Neural cell (in vitro differentiated cells): ENCODE measurements at regions not wholly inside any gene's neighbourhood (a gene's known extent, or its start where the extent isn't known, plus 50 kb on each side); places are given as distances from the start of the nearest gene placed in this dataset.

Experiments used
- H2AFZ ChIP-seq: fragments of 200-600, 300-800 bp; sonication (generic), shearing (Covaris generic); 2 replicates; pipeline ENCODE4 v1.6.0; 2014; ENCODE audit warnings: low read depth, mild to moderate bottlenecking, antibody characterized with exemption, low read length, moderate library complexity
- H3F3A ChIP-seq: fragments of 200-600 bp; shearing (Covaris generic); 2 replicates; pipeline ENCODE4 v1.6.1; 2016; ENCODE audit warnings: mild to moderate bottlenecking, moderate library complexity, mixed read lengths, antibody characterized with exemption, low read length; ENCODE audit not compliant: insufficient read depth, poor library complexity, severe bottlenecking
- H3K27ac ChIP-seq: fragments of 200-600, 300-800 bp; sonication (generic), shearing (Covaris generic); 2 replicates; pipeline ENCODE4 v1.5.1; 2014; ENCODE audit warnings: mild to moderate bottlenecking, low read length, moderate library complexity
- H3K27me3 ChIP-seq: fragments of 300-800, 200-600 bp; sonication (generic), shearing (Covaris generic); 2 replicates; pipeline ENCODE4 v1.6.0; 2014; ENCODE audit warnings: mild to moderate bottlenecking, low read depth, low read length, moderate library complexity; ENCODE audit not compliant: insufficient read depth
- H3K36me3 ChIP-seq: fragments of 300-800, 200-600 bp; sonication (generic), shearing (Covaris generic); 2 replicates; pipeline ENCODE4 v1.5.1; 2014; ENCODE audit warnings: mild to moderate bottlenecking, antibody characterized with exemption, low read length, moderate library complexity; ENCODE audit not compliant: insufficient read depth
- H3K4me2 ChIP-seq: fragments of 300-800, 200-600 bp; sonication (generic), shearing (Covaris generic); 2 replicates; pipeline ENCODE4 v1.6.0; 2014; ENCODE audit warnings: mild to moderate bottlenecking, low read length
- H3K4me3 ChIP-seq: fragments of 300-800, 200-600 bp; sonication (generic), shearing (Covaris generic); 2 replicates; pipeline ENCODE4 v1.5.1; 2014; ENCODE audit warnings: mild to moderate bottlenecking, low read length, moderate library complexity
- H3K79me2 ChIP-seq: fragments of 200-600 bp; shearing (Covaris generic); replicated peaks from 2 replicates; pipeline ENCODE4 v1.6.0; 2014; ENCODE audit warnings: mild to moderate bottlenecking, low read length, moderate library complexity; ENCODE audit not compliant: insufficient read depth
- H3K9ac ChIP-seq: fragments of 300-800, 200-600 bp; sonication (generic), shearing (Covaris generic); 2 replicates; pipeline ENCODE4 v1.6.1; 2016; ENCODE audit warnings: mild to moderate bottlenecking, low read length, mixed read lengths
- H3K9me2 ChIP-seq: fragments of 200-600 bp; shearing (Covaris generic); 2 replicates; pipeline ENCODE4 v1.6.1; 2016; ENCODE audit warnings: mild to moderate bottlenecking, low read length, mixed read lengths; ENCODE audit not compliant: insufficient read depth
- H3K9me3 ChIP-seq: fragments of 200-600, 300-800 bp; sonication (generic), shearing (Covaris generic); 2 replicates; pipeline ENCODE4 v1.6.1; 2016; ENCODE audit warnings: mild to moderate bottlenecking, mixed run types, low read length, moderate library complexity, mixed read lengths
- H4K20me1 ChIP-seq: fragments of 200-600 bp; shearing (Covaris generic); 2 replicates; pipeline ENCODE4 v1.6.1; 2016; ENCODE audit warnings: mild to moderate bottlenecking, mixed run types; ENCODE audit not compliant: insufficient read depth
- EP300 ChIP-seq: fragments of 450-650 bp; conservative IDR thresholded peaks from 2 replicates; pipeline ENCODE4 v1.6.1; 2014; ENCODE audit warnings: antibody characterized with exemption, mild to moderate bottlenecking, moderate library complexity; ENCODE audit not compliant: poor library complexity, severe bottlenecking
- EZH2 ChIP-seq: fragments of 200-600, 300-800 bp; shearing (Covaris generic), sonication (generic); IDR thresholded peaks from 2 replicates; pipeline ENCODE4 v1.6.1; 2014; ENCODE audit warnings: antibody characterized with exemption, low read length, borderline replicate concordance, mild to moderate bottlenecking; ENCODE audit not compliant: insufficient read depth, poor library complexity, severe bottlenecking
- MXI1 ChIP-seq: fragments of 450-650 bp; conservative IDR thresholded peaks from 2 replicates; pipeline ENCODE4 v1.6.1; 2014; ENCODE audit warnings: antibody characterized with exemption, mild to moderate bottlenecking; ENCODE audit not compliant: poor library complexity, severe bottlenecking
- POLR2AphosphoS5 ChIP-seq: IDR thresholded peaks from 2 replicates; pipeline ENCODE4 v1.6.1; 2012
- RAD21 ChIP-seq: fragments of 450-650 bp; conservative IDR thresholded peaks from 2 replicates; pipeline ENCODE4 v1.6.1; 2014; ENCODE audit warnings: antibody characterized with exemption, mild to moderate bottlenecking, moderate library complexity
- SMC3 ChIP-seq: fragments of 450-650 bp; conservative IDR thresholded peaks from 2 replicates; pipeline ENCODE4 v1.6.1; 2014; ENCODE audit warnings: antibody characterized with exemption, mild to moderate bottlenecking, moderate library complexity; ENCODE audit not compliant: poor library complexity
- TAF1 ChIP-seq: IDR thresholded peaks from 2 replicates; pipeline ENCODE4 v1.6.1; 2012; ENCODE audit warnings: low read depth
- TF ChIP-seq, protein P1 (sequence below): IDR thresholded peaks from 2 replicates; pipeline ENCODE4 v1.6.1; 2012; ENCODE audit warnings: borderline replicate concordance
- TF ChIP-seq, protein P2 (sequence below): fragments of 450-650 bp; IDR thresholded peaks from 2 replicates; pipeline ENCODE4 v1.5.1; 2014; ENCODE audit warnings: antibody characterized with exemption, mild to moderate bottlenecking, moderate library complexity; ENCODE audit not compliant: poor library complexity, severe bottlenecking

DNA sequence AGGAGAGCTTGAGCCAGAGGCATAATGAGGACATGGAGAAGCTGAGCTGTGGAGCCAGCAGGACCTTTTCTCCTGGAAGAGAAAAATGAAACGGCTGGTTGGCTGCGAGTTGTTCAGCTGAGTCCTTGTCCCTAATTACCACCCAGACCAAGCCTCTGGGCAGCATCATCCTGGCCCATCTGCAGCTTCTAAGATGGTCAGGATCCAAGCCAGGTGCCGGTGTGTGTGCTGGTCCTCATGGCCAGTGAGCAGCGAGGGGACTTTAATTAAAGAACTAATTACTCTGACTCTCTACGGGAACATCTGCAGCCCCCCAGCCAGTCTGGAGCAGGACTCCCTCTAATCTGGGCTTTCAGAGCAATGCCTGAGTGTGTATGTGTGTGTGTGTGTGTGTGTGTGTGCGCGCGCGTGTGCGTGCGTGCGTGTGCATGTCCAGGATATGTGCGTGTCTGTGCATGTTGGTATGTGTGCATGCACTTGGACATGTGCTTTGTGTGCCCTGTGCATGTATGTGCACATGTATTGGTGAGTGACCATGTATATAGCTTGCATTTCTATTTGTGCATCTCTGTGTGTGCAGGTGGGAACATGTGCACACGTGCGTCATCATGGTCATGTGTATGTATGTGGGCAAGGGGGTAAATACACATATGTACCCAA is 173.9 kb downstream of the DHX35 start:
- no peaks in the 10 kb centered on the region for H3K9me2 ChIP-seq
- no peak overlapping the region for H2AFZ ChIP-seq
- no peak overlapping the region for H3K4me2 ChIP-seq
- H4K20me1 ChIP-seq: no peaks in the 10 kb centered on the region
- no peaks in the 10 kb centered on the region for H3K9me3 ChIP-seq
- no peaks in the 10 kb centered on the region for H3K36me3 ChIP-seq
- TF ChIP-seq POLR2AphosphoS5 (no peak), RAD21 (no peak)
- TF ChIP-seq, protein P1, sequence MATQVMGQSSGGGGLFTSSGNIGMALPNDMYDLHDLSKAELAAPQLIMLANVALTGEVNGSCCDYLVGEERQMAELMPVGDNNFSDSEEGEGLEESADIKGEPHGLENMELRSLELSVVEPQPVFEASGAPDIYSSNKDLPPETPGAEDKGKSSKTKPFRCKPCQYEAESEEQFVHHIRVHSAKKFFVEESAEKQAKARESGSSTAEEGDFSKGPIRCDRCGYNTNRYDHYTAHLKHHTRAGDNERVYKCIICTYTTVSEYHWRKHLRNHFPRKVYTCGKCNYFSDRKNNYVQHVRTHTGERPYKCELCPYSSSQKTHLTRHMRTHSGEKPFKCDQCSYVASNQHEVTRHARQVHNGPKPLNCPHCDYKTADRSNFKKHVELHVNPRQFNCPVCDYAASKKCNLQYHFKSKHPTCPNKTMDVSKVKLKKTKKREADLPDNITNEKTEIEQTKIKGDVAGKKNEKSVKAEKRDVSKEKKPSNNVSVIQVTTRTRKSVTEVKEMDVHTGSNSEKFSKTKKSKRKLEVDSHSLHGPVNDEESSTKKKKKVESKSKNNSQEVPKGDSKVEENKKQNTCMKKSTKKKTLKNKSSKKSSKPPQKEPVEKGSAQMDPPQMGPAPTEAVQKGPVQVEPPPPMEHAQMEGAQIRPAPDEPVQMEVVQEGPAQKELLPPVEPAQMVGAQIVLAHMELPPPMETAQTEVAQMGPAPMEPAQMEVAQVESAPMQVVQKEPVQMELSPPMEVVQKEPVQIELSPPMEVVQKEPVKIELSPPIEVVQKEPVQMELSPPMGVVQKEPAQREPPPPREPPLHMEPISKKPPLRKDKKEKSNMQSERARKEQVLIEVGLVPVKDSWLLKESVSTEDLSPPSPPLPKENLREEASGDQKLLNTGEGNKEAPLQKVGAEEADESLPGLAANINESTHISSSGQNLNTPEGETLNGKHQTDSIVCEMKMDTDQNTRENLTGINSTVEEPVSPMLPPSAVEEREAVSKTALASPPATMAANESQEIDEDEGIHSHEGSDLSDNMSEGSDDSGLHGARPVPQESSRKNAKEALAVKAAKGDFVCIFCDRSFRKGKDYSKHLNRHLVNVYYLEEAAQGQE: no peak
- H3K4me3 ChIP-seq: no peak overlapping the region
- no peak overlapping the region for H3K9ac ChIP-seq
- H3F3A ChIP-seq: no peaks in the 10 kb centered on the region
- no peaks in the 10 kb centered on the region for H3K27me3 ChIP-seq
- H3K79me2 ChIP-seq: no peaks in the 10 kb centered on the region
- H3K27ac ChIP-seq: no peak overlapping the region

DNA sequence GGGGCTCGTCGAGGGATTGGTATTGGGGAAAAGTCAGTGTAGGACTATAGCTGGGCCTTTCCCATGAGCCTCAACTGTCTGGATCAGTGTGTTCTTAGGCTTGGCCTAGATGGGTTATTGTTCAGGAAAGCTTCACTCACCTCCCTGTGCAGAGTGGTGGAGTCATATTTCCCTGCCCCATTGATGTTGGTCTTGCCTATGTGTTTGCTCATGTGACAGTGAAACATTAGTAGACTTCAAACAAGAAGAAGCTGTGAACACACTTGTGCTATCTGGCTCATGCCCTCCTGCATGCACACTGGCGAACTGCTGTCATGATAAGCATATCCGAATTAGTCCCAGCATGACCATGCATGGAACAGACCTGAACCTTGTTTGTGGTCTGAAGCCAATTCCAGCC is 171.1 kb downstream of the DHX35 start:
- no peak overlapping the region for H3K9ac ChIP-seq
- no peaks in the 10 kb centered on the region for H3K79me2 ChIP-seq
- no peak overlapping the region for H3K27ac ChIP-seq
- H3K27me3 ChIP-seq: no peaks in the 10 kb centered on the region
- no peaks in the 10 kb centered on the region for H4K20me1 ChIP-seq
- no peak overlapping the region for H3K4me3 ChIP-seq
- no peaks in the 10 kb centered on the region for H3K9me2 ChIP-seq
- no peak for TF ChIP-seq RAD21
- TF ChIP-seq MXI1: no peak
- TF ChIP-seq, protein P2, sequence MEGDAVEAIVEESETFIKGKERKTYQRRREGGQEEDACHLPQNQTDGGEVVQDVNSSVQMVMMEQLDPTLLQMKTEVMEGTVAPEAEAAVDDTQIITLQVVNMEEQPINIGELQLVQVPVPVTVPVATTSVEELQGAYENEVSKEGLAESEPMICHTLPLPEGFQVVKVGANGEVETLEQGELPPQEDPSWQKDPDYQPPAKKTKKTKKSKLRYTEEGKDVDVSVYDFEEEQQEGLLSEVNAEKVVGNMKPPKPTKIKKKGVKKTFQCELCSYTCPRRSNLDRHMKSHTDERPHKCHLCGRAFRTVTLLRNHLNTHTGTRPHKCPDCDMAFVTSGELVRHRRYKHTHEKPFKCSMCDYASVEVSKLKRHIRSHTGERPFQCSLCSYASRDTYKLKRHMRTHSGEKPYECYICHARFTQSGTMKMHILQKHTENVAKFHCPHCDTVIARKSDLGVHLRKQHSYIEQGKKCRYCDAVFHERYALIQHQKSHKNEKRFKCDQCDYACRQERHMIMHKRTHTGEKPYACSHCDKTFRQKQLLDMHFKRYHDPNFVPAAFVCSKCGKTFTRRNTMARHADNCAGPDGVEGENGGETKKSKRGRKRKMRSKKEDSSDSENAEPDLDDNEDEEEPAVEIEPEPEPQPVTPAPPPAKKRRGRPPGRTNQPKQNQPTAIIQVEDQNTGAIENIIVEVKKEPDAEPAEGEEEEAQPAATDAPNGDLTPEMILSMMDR: no peak
- TF ChIP-seq TAF1: no peak
- no peak for TF ChIP-seq POLR2AphosphoS5
- no peak overlapping the region for H3K4me2 ChIP-seq
- H2AFZ ChIP-seq: no peak overlapping the region
- H3F3A ChIP-seq: no peaks in the 10 kb centered on the region
- no peaks in the 10 kb centered on the region for H3K9me3 ChIP-seq
- no peaks in the 10 kb centered on the region for H3K36me3 ChIP-seq

DNA sequence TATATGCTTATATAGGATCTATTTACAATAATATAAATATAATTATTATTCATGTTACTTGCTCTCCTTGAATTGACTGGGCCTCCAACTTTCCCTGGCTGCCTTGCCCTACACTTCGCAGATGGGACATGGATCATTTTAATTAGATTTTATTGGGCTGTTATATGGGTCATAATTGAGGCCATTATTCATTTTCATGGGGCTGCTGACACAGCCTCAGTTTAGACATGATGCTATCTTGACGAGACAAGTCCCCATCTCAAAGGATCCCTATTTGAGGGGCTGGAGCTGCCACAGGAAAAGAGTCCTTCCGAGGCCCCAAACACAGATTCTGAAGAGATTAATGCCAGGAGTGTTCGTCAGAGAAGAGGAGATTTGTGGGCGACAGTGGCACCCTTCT is 170.4 kb downstream of the DHX35 start:
- no peaks in the 10 kb centered on the region for H3K27me3 ChIP-seq
- H3F3A ChIP-seq: no peaks in the 10 kb centered on the region
- H3K27ac ChIP-seq: no peak overlapping the region
- no peak overlapping the region for H2AFZ ChIP-seq
- no peak overlapping the region for H3K4me2 ChIP-seq
- no peaks in the 10 kb centered on the region for H3K36me3 ChIP-seq
- no peaks in the 10 kb centered on the region for H4K20me1 ChIP-seq
- H3K9me2 ChIP-seq: no peaks in the 10 kb centered on the region
- TF ChIP-seq, protein P2: no peak
- TF ChIP-seq EP300 (no peak), MXI1 (no peak), RAD21 (no peak), EZH2 (no peak), POLR2AphosphoS5 (no peak), SMC3 (no peak), TAF1 (no peak)
- TF ChIP-seq, protein P1: no peak
- H3K9ac ChIP-seq: no peak overlapping the region
- no peaks in the 10 kb centered on the region for H3K79me2 ChIP-seq
- H3K4me3 ChIP-seq: no peak overlapping the region
- no peaks in the 10 kb centered on the region for H3K9me3 ChIP-seq
